Limb (tissue), 2 donors: ENCODE measurements at regions not wholly inside any gene's neighbourhood (a gene's known extent, or its start where the extent isn't known, plus 50 kb on each side); places are given as distances from the start of the nearest gene placed in this dataset.
"Not testable (repeated sequence)": the region's sequence is repeated elsewhere in the genome, so short reads cannot be mapped to it uniquely, and the experiment has no call there.

Source experiments
- DNase-seq, 2 donors: peaks; one replicate each; pipeline ENCODE4 v3.0.0-alpha.2; 2016; ENCODE audit errors: extremely low spot score in 2 of 2

- not testable (repeated sequence) for DNase-seq
These were observed 91.0 kb upstream of the SPDYE9 start for GRCh38 chr7:73176813-73177212.

DNA sequence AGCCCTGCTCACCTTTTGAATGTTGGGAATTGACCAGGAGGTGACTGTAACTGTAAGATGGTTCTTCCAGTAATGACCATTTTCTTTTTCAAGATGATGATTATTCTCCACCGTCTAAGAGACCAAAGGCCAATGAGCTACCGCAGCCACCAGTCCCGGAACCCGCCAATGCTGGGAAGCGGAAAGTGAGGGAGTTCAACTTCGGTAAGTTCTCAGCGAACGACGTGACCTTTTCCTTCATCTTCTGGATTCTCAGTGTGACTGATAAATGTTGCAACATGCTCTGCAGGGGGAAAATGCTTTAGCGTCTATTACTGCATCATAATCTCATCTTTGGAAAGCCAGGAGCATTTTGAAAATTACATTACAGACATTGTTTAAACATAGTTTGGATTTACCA lies 89.5 kb upstream of the SPDYE9 start:
- DNase-seq: not testable (repeated sequence)

DNA sequence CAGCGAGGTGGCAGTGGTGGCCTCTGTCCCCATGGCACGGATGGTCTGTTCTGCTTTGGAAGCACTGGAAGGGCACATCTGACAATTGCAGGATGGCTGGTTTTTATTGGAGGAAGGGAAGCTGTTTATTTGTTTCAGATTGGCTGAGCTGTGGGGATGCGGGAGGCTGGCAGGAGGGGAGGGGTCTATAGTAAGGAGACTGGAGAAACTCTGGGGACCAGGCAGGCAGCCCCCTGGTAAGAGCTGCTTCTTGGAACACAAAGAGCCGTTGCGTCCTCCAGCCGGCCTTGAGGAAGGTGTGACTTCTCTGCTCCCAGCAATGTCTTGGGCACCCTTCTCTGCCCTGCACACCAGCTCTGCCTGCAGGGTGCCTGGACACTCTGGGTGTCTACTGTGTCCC lies 85.1 kb upstream of the SPDYE9 start:
- DNase-seq: not testable (repeated sequence)

DNA sequence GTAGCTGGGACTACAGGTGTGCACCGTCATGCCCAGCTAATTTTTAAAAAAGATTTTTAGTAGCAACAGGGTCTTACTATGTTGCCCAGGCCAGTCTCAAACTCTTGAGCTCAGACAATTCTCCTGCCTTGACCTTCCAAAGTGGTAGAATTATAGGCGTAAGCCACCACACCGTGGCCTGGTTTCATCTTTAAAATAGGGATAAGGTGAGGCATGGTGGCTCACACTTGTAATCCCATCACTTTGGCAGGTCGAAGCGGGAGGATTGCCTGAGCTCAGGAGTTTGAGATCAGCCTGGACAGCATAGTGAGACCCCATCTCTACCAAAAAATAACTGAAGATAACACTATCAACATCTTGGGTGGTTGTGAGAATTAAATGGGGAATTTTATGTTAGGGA lies 84.6 kb upstream of the SPDYE9 start:
- not testable (repeated sequence) for DNase-seq

- not testable (repeated sequence) for DNase-seq
These were observed 80.3 kb upstream of the SPDYE9 start for GRCh38 chr7:73166152-73166551.

- DNase-seq: not testable (repeated sequence)
These were observed 76.8 kb upstream of the SPDYE9 start for GRCh38 chr7:73162680-73163079.

GRCh38 chr7:73161727-73162126 lies 75.9 kb upstream of the SPDYE9 start:
- DNase-seq: not testable (repeated sequence)

DNA sequence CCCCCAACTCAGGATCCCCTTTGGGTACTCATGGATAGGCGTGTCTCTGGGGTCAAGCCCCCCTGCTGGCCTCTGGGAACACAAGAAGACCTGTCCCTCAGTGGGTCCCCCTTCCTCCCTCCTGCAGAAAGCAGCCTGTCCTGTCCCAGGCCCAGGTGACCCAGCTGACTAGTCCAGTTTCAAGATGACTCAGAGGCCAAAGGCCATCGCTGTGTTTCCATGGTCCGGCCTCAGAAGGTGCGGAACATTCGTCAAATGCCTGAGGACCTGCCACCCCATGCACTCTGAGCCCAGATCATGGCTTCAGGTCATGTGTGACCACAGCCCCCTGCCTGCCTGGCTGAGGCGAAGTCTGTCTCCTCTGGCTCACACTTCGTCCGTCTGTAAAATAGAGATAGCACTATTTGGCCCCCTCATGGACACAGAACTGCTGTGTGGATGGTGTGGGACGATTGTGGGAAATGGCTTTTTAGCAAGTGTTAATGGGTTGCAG lies 71.4 kb upstream of the SPDYE9 start:
- DNase-seq: not testable (repeated sequence)

GRCh38 chr7:73156510-73157168 lies 70.8 kb upstream of the SPDYE9 start:
- DNase-seq: not testable (repeated sequence)

DNA sequence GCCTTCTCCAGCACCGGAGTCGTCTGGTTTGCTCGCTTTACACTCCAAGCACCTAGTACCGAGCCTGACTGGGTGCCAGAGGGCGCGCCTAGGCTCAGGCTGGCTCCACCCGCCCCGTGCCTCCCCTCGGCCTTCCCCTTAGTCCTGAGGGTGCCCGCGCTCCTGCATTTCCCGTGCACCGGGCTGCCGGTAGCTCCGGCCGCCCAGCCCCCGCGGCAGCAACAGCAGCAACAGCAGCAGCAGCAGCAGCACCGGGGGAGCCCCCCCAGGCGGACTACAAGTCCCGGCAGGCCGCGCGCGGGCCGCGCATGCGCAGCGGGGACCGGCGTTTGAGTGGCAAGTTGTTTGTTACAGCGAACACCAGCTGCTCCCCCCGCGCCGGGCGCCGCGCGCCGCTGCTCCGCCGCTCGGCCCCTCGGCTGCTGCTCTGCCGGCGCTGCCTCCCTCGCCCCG lies 68.8 kb upstream of the SPDYE9 start:
- peak in 1 of 2 donors; percentile 79 for DNase-seq

GRCh38 chr7:73153921-73154585 lies 68.2 kb upstream of the SPDYE9 start:
- not testable (repeated sequence) for DNase-seq

DNA sequence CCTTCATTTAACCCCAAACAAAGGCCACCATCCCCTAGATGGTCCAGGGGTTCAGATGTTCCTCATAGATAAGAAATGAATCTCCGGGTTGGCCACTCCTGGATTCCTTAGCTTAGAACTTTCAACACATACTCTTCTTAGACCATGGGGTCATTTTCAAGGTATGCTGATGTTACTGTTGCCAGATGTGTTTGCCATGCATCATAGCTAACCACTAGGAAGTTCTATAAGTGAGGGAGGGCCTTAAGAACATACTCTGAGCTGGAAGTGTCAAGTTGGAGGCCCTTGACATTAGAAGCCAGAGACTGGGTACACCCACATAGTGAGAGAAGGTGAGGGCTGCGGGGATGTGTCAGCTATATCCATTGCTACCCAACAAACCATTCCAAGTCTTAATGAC lies 62.7 kb upstream of the SPDYE9 start:
- not testable (repeated sequence) for DNase-seq

- not testable (repeated sequence) for DNase-seq
These were observed 61.8 kb upstream of the SPDYE9 start for GRCh38 chr7:73147681-73148080.

GRCh38 chr7:73143993-73144392 lies 58.2 kb upstream of the SPDYE9 start:
- DNase-seq: not testable (repeated sequence)

GRCh38 chr7:73137922-73138321 lies 52.1 kb upstream of the SPDYE9 start:
- not testable (repeated sequence) for DNase-seq
